Astrocyte (in vitro differentiated cells and primary cell): ENCODE measurements at regions not wholly inside any gene's neighbourhood (a gene's known extent, or its start where the extent isn't known, plus 50 kb on each side); places are given as distances from the start of the nearest gene placed in this dataset.

ENCODE experiments used
- CTCF ChIP-seq: IDR thresholded peaks from 2 replicates; pipeline ENCODE4 v1.5.1; 2011; ENCODE audit warnings: low read depth, mild to moderate bottlenecking, inconsistent platforms, low read length, moderate library complexity; ENCODE audit not compliant: insufficient read depth
- EZH2 ChIP-seq: IDR thresholded peaks from 2 replicates; pipeline ENCODE4 v1.6.1; 2012; ENCODE audit warnings: mild to moderate bottlenecking, low read length, inconsistent platforms; ENCODE audit not compliant: insufficient read depth

GRCh38 chr3:124431331-124431994 lies 298.8 kb upstream of the UMPS start:
- no peak for TF ChIP-seq CTCF
- TF ChIP-seq EZH2 = no peak
